ENCODE measurements at regions not wholly inside any gene's neighbourhood (a gene's known extent, or its start where the extent isn't known, plus 50 kb on each side); places are given as distances from the start of the nearest gene placed in this dataset.

DNA sequence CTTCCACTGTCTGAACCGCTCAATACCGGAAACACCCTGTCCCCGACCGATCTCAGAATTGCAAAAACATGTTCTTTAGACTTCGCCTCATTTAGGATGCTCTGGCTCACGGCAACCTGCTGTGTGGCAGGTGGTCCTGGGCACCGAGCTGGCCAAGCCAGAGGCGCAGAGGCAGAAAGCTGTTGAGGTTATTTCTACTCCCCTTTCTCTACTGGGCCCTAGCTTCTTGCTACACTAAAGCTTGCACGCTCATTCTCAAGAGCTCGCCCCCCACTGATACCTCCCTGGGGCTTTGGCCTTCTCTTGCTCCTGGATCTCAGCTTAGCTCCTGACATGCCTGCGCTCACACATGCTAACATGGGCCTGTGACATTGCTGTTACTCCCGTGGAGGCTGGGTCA, 417.4 kb downstream of the LPIN1 start:
- TF ChIP-seq POLR2A (IDR thresholded peaks at IDR 0.05; ENCODE audit: low read depth, low read length) = no peak
- TF ChIP-seq TAF1 (IDR thresholded peaks at IDR 0.05; ENCODE audit: borderline replicate concordance, low read depth, low read length) = no peak
- TF ChIP-seq POLR2AphosphoS5 (IDR thresholded peaks at IDR 0.05; ENCODE audit: low read depth, low read length) = no peak
